ENCODE measurements at regions not wholly inside any gene's neighbourhood (a gene's known extent, or its start where the extent isn't known, plus 50 kb on each side); places are given as distances from the start of the nearest gene placed in this dataset.
"Not testable (repeated sequence)": the region's sequence is repeated elsewhere in the genome, so short reads cannot be mapped to it uniquely, and the experiment has no call there.

DNA sequence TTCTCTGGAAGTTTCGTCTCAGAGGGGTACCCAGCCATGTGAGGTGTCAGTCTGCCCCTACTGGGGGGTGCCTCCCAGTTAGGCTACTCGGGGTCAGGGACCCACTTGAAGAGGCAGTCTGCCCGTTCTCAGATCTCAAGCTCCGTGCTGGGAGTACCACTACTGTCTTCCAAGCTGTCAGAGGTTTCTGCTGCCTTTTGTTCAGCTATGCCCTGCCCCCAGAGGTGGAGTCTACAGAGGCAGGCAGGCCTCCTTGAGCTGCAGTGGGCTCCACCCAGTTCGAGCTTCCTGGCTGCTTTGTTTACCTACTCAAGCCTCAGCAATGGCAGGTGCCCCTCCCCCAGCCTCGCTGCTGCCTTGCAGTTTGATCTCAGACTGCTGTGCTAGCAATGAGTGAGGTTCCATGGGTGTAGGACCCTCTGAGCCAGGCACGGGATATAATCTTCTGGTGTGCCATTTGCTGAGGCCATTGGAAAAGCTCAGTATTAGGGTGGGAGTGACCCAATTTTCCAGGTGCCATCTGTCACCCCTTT lies 71.0 kb upstream of the SH3GLB1 start:
- H3K27me3 Mint-ChIP-seq; H3K4me3 Mint-ChIP-seq; CTCF ChIA-PET; H3K36me3 Mint-ChIP-seq (ENCODE audit: low read depth); POLR2A ChIA-PET; H3K9me3 Mint-ChIP-seq; ATAC-seq; H3K27ac Mint-ChIP-seq; H3K4me1 Mint-ChIP-seq (ENCODE audit: low read depth); DNase-seq; intact Hi-C loops (cut with micrococcal nuclease): not testable (repeated sequence)

DNA sequence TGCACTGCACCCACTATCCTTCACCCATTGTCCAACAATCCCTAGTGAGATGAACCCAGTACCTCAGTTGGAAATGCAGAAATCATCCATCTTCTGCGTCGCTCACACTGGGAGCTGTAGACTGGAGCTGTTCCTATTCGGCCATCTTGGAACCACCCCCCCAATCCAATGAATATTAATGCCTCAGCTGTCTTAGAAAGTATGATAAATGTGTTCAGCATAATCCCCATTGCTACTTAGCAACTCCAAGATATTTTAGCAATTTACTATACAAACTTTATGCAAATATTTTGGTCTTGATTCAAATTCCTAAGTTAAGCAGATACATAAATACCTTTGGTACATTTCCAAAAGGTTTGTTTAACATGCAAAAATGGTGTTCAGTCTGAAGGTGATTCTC lies 70.5 kb upstream of the SH3GLB1 start:
- Mint-ChIP-seq H3K9me3 (peaks cover 2% of the 10 kb centered on the region), H3K36me3 (ENCODE audit: low read depth) (no peaks in the 10 kb centered on the region), H3K27ac (no peak overlapping the region), H3K4me3 (no peak overlapping the region), H3K4me1 (ENCODE audit: low read depth) (no peaks in the 10 kb centered on the region), H3K27me3 (peaks cover 2% of the 10 kb centered on the region)
- CTCF ChIA-PET, result no interaction called here
- DNase-seq, result no peak
- intact Hi-C loops (cut with micrococcal nuclease), result no loop called here
- no peak for ATAC-seq
- POLR2A ChIA-PET, result no interaction called here
- TF ChIP-seq, protein P1, sequence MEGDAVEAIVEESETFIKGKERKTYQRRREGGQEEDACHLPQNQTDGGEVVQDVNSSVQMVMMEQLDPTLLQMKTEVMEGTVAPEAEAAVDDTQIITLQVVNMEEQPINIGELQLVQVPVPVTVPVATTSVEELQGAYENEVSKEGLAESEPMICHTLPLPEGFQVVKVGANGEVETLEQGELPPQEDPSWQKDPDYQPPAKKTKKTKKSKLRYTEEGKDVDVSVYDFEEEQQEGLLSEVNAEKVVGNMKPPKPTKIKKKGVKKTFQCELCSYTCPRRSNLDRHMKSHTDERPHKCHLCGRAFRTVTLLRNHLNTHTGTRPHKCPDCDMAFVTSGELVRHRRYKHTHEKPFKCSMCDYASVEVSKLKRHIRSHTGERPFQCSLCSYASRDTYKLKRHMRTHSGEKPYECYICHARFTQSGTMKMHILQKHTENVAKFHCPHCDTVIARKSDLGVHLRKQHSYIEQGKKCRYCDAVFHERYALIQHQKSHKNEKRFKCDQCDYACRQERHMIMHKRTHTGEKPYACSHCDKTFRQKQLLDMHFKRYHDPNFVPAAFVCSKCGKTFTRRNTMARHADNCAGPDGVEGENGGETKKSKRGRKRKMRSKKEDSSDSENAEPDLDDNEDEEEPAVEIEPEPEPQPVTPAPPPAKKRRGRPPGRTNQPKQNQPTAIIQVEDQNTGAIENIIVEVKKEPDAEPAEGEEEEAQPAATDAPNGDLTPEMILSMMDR (IDR thresholded peaks at IDR 0.05), result no peak

DNA sequence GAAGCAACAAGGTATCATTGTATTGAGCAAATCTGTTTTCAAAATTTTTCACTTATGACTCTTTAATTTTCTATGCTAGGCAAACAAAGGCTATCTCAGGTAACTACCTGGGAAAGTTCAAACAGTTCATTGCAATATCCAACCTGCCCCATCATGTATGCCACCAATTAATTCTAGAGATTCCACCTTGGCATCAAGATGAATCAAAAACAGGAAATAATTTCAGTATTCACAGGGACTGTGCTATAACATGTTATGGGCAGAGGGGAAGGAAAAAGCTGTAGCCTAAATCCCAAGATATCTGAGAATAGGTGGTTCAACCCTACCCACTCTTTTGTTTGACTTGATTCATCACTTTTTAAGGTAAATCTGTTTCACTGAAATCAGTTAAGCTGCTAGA lies 67.5 kb upstream of the SH3GLB1 start:
- ATAC-seq (no peak), DNase-seq (no peak)
- POLR2A ChIA-PET, result no interaction called here
- no peak overlapping the region for H3K27ac Mint-ChIP-seq
- peaks cover 2% of the 10 kb centered on the region for H3K27me3 Mint-ChIP-seq
- intact Hi-C loops (cut with micrococcal nuclease), result no loop called here
- H3K36me3 Mint-ChIP-seq (ENCODE audit: low read depth), result no peaks in the 10 kb centered on the region
- no peak overlapping the region for H3K4me3 Mint-ChIP-seq
- TF ChIP-seq, protein P1 (IDR thresholded peaks at IDR 0.05), result no peak
- H3K9me3 Mint-ChIP-seq, result no peaks in the 10 kb centered on the region
- no peaks in the 10 kb centered on the region for H3K4me1 Mint-ChIP-seq (ENCODE audit: low read depth)
- CTCF ChIA-PET, result no interaction called here

DNA sequence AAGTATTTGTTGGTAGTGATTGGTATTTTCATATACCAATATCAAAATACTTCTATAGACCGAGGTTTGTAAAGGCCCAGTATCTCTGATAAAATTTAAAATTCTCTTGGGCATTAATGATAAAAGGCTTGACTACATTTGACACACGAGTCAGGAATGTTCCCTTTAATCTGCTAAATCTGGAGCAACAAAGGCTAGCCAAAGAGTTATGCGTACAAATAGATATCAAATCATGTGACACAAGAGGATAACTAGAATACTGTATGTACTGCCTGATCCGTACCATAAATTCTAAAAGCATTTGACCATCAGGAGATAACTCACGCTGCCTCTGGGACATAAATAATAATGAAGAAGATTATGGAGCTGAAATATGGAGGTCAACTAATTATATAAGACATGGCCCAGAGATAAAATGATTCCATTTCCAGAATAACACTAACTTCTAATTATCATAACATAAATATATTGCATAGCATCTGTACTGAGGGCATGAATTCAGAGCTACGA lies 64.2 kb upstream of the SH3GLB1 start:
- DNase-seq (no peak), ATAC-seq (no peak)
- intact Hi-C loops (cut with micrococcal nuclease), result no loop called here
- POLR2A ChIA-PET, result no interaction called here
- Mint-ChIP-seq H3K27ac (no peak overlapping the region), H3K9me3 (no peaks in the 10 kb centered on the region), H3K4me1 (ENCODE audit: low read depth) (no peaks in the 10 kb centered on the region), H3K27me3 (peaks cover 3% of the 10 kb centered on the region), H3K4me3 (no peak overlapping the region), H3K36me3 (ENCODE audit: low read depth) (no peaks in the 10 kb centered on the region)
- TF ChIP-seq, protein P1 (IDR thresholded peaks at IDR 0.05), result no peak
- CTCF ChIA-PET, result no interaction called here

DNA sequence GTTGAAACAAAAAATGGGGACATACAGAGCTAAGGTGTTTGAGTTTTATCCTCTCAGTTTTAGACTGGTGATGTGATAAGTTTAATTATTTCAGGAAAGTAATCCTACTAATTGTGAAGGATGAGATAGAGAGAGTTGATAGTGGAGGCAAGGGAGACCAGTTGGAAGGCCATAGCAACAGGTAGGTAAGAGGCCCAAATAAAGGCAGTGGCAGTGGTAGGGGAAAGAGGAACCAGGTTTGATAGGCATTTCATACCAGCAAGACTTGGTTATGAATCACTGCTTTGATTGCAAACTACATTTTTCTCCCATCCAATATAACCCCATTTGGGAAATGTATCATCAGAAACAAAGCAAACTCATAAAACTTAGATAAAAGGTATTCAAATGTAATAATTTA lies 63.1 kb upstream of the SH3GLB1 start:
- ChIA-PET POLR2A (no interaction called here), CTCF (interaction anchor here (1.3 kb wide), 1 partner anchor 16 kb away, joined by 3 read pairs; no protein-coding TSS in a partner anchor)
- intact Hi-C loops (cut with micrococcal nuclease), result no loop called here
- peaks cover 1% of the 10 kb centered on the region for H3K27me3 Mint-ChIP-seq
- H3K36me3 Mint-ChIP-seq (ENCODE audit: low read depth), result no peaks in the 10 kb centered on the region
- TF ChIP-seq, protein P1 (IDR thresholded peaks at IDR 0.05), result no peak
- no peaks in the 10 kb centered on the region for H3K9me3 Mint-ChIP-seq
- ATAC-seq (no peak), DNase-seq (no peak)
- no peaks in the 10 kb centered on the region for H3K4me1 Mint-ChIP-seq (ENCODE audit: low read depth)
- no peak overlapping the region for H3K4me3 Mint-ChIP-seq
- H3K27ac Mint-ChIP-seq, result no peak overlapping the region

DNA sequence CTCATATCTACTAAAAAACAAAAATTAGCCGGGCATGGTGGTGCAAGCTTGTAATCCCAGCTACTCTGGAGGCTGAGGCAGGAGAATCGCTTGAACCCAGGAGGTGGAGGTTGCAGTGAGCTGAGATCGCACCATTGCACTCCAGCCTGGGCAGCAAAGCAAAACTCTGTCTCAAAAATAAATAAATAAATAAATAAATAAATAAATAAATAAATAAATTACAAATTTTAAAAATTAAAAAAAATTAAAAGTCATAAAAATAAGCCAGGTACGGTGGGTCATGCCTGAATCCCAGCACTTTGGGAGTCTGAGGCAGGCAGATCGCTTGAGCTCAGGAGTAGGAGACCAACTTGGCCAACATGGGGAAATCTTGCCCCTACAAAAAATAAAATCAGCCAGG lies 59.7 kb upstream of the SH3GLB1 start:
- H3K27ac Mint-ChIP-seq; H3K4me3 Mint-ChIP-seq; intact Hi-C loops (cut with micrococcal nuclease); DNase-seq; H3K27me3 Mint-ChIP-seq; ATAC-seq; H3K4me1 Mint-ChIP-seq (ENCODE audit: low read depth); CTCF ChIA-PET; H3K36me3 Mint-ChIP-seq (ENCODE audit: low read depth); H3K9me3 Mint-ChIP-seq; POLR2A ChIA-PET: not testable (repeated sequence)

Measured in activated CD8-positive, alpha-beta T cell treated with anti-CD3 and anti-CD28 coated beads for 36 hours (primary cell).